H54 (cell line): ENCODE measurements at regions not wholly inside any gene's neighbourhood (a gene's known extent, or its start where the extent isn't known, plus 50 kb on each side); places are given as distances from the start of the nearest gene placed in this dataset.

Source experiments
- DNase-seq: peaks from one replicate; pipeline ENCODE4 v3.0.0; 2011; ENCODE audit warnings: low spot score, mixed read lengths; ENCODE audit not compliant: insufficient read length
- FAIRE-seq: peaks from 3 replicates; lab custom pipeline; 2011; peaks lifted over from hg19 to GRCh38; lab: Jason Lieb, UNC
- POLR2A ChIP-seq: IDR thresholded peaks from 2 replicates; pipeline ENCODE4 v1.6.1; 2011; ENCODE audit warnings: low read depth, mild to moderate bottlenecking, low read length

DNA sequence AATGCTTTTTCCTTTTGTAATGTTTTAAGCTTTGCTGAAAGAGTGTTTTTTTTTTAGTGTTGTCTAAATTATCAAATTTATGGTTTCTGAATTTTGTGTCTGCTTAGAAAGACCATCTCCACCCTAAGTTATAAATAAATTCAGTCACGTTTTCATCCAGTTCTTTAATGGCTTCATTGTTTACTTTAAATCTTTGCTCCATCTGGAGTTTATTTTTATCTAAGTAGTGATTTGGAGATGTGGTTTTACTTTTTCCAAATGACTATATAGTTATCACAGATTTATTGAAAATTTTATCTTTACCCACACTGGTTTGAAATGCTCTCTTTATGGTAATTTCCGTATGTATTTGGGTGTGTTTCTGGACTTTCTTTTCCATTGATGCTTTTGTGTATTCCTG, 577.2 kb upstream of the ZNF608 start:
- FAIRE-seq (no peak), DNase-seq (no peak)
- TF ChIP-seq POLR2A, result no peak

DNA sequence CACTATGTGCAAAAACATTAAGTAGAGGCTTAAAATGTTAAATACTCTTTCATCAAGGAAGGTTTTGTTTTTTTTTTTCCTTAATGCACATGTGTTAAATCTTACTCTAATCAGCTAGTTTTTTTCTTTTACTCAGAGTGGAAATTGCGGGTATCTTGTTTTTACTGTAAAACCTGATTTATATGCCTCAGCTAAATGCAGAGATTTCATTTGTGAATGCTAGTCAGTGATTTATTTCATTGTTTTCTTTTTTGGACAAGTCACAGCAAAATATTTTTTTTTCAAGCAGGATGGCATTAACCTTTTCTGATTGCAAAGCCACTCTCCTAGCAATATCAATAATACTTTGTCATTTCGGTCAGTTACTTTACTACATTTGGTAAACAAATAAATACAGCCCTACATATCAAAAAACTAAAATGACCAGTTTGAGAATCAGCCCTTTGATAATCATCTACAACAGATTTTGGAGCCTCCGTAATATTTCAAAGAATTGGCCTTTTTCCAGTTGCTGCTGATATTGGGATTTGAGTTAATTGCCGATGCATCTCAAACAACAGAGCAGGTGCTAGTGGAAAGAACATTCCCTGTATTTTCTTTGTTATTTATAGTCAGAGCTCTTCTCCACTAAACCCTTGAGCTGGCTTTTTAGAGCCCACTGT, 579.2 kb upstream of the ZNF608 start:
- DNase-seq, result no peak
- TF ChIP-seq POLR2A, result no peak
- peak; percentile 48 for FAIRE-seq

DNA sequence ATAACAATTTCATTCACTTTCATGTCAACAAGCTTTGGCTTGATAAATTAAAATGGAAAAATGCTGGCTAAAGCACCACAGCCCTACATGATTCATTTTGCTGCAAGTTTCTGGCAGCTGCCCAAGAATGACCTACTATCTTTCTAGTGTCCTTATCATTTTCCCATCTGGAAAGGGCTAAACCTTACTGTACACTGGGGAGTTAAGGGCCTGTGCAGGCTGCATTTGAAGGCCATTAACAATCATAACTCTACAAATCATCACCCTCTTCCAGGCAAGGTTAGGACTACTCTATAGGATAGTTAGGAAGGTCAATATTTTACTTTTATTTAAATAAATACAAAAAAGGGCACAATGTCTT, 579.7 kb upstream of the ZNF608 start:
- peak; percentile 17 for DNase-seq
- TF ChIP-seq POLR2A, result no peak
- peak; percentile 91 for FAIRE-seq

DNA sequence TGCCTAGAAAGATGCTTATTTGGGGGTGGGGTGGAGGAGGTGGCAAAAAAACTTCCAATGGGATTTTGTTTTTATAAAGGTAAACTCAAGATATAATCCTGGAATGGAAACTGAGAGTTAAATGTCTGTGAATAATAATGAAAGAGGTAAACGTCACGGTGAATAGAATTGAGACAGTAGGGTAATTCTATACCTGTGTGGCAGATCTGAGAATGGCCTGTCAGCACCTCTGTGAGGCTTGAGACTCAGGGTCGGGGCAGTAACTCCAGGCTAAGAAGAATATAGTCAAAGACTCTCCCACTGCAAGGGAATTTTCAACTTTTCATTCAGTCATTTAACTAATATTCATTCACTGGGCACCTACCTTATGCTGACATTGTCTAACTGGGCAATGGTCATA, 581.2 kb upstream of the ZNF608 start:
- no peak for TF ChIP-seq POLR2A
- FAIRE-seq (no peak), DNase-seq (no peak)

DNA sequence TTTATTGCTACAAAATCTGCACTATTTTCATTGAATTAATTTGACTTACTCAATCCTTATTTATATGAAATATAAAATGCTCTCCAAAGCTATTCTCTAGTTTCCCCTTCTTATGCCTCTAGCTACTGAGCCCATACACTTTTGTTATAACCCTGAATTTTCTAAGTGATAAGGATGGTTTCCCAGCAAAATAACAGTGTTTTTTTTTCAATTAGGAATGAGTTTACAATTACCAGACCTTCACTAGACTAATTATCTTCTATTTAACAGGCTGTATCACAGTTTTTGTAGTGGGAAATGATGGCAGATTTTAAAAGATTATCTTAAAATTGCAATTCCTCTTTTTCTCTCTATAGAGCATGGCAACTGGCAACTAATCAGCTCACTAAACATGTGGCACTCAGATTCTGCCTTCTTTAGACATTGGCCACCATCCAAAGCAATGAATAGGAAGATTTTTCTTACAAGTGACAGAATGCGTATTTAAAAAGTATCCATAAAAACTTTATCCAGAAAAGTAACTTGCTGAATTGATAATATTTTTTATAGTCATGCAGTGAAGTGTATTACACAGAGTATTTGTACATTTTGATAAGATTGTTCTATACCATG, 585.7 kb upstream of the ZNF608 start:
- DNase-seq (no peak), FAIRE-seq (no peak)
- TF ChIP-seq POLR2A, result no peak

DNA sequence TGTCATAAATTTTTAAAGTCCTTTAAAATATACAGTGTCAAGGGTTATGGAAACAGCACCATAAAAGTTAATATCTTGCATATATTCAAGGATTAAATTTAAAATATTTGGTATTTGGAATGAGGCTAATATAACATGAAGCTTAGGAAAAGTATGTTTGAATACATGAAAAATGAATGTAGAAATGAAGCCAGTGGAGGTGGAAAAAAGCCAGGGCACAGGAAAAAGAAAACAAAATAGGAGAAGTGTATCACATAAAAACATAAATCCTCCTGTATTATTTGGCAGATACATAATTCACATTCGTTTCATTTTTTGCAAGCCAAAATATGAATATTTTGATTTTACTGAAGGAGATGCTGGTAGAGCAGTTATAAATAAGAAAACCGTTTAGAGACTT, 587.0 kb upstream of the ZNF608 start:
- FAIRE-seq, result no peak
- no peak for TF ChIP-seq POLR2A
- no peak for DNase-seq

DNA sequence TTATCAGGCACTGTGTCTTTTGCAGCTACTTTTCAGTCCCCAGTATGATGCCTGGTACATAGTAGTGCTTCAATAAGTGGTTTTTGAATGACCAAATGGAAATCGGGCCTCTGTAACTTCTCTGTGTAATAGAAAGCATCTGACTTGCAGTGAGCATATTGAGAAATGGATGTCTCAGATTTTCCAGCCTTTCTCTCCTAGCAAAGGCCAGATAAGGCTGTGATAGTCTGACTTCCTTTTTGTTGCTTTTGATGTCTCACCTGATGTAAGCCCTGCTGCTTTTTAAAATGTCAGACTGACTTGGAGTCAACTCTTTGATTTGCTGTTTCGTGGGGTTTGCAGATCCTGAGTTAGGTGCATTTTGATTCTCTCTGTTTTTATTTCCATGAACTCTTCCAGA, 590.0 kb upstream of the ZNF608 start:
- FAIRE-seq, result no peak
- no peak for TF ChIP-seq POLR2A

DNA sequence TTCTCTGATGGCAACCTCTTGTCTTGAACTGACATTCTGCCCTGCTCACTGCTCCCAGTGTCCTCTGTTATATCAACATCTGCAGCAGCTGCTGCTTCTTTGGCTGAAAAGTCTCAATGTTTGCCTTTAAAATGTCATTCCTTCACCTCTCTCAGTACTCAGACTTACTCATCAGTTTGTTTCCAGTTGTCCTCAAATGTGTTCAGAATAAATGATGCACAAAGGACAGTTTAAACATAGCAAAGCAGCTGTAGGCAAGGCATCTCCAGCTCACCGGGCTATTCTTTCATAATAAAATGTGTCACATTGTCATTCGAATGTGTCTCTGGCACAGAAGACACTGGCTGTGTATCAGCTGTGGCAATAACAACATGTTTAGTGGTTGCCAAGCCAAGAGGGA, 590.9 kb upstream of the ZNF608 start:
- FAIRE-seq, result no peak
- no peak for DNase-seq
- TF ChIP-seq POLR2A, result no peak

More for the DNA sequence above, 590.0 kb upstream of the ZNF608 start:
- no peak for DNase-seq

DNA sequence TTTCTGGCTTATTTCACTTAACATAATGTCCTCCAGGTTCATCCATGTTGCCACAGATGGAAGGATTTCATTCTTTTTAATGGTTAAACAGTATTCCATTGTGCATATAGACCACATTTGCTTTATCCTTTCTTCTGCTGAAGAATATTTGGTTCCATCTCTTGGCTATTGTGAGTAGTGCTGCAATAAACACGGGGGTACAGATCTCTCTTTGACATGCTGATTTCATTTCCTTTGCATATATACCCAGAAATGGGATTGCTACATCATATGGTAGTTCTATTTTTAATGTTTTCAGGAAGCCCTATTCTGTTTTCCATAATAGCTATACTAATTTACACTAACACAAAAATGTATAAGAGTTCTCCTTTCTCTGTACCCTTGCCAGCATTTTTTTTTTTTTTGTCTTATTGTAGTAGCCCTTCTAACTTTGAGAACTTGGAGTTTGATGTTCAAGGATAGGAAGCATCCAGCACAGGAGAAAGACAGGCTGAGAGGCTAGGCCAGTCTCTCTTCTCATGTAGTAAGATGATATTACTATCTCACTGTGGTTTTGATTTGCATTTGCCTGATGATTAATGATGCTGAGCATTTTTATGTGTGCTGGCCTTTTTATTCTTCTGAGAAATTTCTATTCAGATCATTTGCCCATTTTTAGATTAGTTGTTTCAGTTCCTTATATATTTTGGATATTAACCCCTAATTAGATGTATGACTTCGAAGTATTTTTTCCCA, 592.2 kb upstream of the ZNF608 start:
- TF ChIP-seq POLR2A, result no peak
- FAIRE-seq (no peak), DNase-seq (no peak)

DNA sequence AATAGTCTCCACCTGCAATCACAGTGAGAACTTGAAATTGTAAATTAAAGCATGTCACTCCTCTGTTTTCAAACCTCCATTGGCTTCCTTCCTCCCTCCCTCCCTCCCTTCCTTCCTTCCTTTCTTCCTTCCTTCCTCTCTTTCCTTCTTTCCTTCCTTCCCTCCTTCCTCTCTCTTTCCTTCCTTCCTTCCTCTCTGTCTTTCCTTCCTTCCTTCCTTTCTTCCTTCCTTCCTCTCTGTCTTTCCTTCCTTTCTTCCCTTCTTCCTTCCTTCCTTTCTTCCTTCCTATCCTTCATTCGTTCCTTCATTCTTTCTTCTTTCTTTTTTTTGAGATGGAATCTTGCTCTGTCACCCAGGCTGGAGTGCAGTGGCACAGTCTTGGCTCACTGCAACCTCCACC, 595.0 kb upstream of the ZNF608 start:
- no peak for TF ChIP-seq POLR2A
- FAIRE-seq, result no peak

DNA sequence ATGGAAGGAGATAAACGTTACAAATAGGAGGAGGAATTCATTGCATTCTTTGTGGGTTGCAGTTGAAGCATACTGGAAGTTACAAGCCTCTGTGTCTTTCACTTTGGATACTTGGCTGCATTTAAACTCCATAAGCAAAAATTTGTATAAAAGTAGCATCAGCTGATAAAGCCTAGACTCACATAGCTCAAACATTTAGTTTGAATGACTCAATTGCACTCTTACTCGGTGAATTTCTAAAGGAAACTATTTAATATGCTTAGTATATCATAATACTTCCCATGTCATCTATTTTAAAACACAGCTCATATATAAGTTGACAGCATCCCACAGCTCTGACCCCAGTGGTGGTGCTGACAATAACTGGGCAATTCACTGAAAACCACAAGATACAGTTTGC, 596.6 kb upstream of the ZNF608 start:
- DNase-seq, result no peak
- FAIRE-seq, result no peak

More for the DNA sequence above, 595.0 kb upstream of the ZNF608 start:
- no peak for DNase-seq

DNA sequence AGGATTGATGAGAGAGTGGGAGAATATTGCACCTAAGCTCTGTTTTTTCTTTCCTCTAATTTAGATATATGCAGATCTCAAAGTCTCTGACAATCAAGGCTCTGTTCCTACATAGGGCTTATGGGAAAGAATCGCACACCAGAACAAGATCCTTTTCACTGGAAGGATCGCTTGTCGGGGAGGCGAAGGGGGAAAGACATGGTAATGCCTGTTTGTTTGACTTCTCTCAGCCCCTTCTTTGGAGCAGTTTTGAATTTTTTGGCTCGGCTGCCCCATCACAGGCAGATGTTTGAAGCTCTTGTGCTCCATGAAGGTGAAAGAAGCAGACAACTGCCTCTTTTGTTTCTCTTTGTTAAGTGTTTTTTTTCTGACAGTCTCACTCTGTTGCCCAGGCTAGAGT, 599.9 kb upstream of the ZNF608 start:
- no peak for TF ChIP-seq POLR2A
- FAIRE-seq, result no peak

More for the DNA sequence above, 596.6 kb upstream of the ZNF608 start:
- TF ChIP-seq POLR2A, result no peak

DNA sequence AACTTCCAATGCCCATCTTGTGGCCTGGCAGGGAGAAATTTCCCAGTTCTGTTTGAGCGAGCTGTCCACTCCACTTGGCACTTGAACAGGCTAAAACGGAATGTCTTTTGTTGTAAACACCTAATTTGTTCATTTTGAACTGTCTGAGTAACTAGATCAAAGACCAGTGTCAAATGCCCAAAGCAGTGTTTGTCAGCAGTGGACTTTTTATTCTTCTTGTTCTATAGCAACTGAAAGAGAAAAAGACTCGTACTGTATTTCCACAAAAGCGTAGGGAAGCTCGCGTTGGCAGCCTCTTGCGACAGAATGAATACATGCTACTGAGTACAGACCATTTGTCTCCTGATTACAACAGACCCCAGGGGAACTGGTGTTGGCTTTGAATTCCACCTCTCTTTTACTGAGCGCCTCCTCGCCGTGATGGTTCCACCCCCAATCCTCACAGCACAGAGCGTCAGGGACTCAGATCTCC, 601.8 kb upstream of the ZNF608 start:
- FAIRE-seq (no peak), DNase-seq (no peak)
- no peak for TF ChIP-seq POLR2A

More for the DNA sequence above, 599.9 kb upstream of the ZNF608 start:
- DNase-seq, result no peak

DNA sequence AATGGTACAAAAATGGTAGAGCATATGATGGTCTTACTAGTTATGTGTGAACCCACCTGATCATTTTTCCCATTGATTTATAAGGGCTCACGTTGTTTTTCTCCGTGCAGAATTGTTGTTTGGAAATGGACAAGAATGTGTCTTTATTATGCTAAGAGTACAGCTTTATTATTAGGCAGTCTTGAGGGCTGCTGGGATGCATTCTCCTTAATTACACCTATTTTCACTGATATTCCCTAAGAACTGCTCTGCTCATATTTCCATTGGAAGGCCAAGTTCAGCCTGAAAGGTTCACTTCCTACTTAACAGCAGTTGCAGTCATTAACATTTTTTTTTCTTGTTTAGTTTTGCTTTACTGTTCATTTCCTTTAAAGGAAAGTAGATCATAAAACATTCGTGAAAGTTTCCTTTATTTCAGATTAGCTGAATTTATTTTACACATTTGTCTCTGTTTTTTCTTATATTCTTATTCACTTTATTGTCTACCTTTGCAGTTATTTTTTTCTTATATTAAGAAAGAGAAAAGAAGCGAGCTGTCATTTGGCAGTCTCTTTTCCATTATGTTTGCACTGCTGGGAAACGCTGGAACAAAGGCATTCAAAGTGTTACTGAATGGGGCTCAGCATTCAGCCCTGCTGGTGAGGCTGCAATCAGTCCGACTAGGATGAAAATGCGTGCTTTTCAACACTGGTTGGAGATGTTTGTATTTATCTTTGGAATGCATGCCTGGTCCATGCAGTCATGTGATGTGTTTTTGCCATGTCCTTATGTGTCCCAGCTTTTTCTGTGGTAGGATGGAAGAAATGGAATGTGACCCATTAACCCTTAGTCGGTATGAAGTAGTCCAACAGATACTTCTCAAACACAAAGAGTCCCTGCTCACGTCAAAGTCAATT, 602.7 kb upstream of the ZNF608 start:
- TF ChIP-seq POLR2A, result no peak
- DNase-seq, result no peak
- no peak for FAIRE-seq
